NB4 (cell line): ENCODE measurements at regions not wholly inside any gene's neighbourhood (a gene's known extent, or its start where the extent isn't known, plus 50 kb on each side); places are given as distances from the start of the nearest gene placed in this dataset.

Experiments
- CTCF ChIP-seq: IDR thresholded peaks from one replicate; pipeline ENCODE4 v1.5.1; 2012; ENCODE audit warnings: low read depth, low read length
- POLR2A ChIP-seq: IDR thresholded peaks from 2 replicates; pipeline ENCODE4 v1.6.1; 2011; ENCODE audit warnings: mild to moderate bottlenecking; ENCODE audit not compliant: insufficient read length; ENCODE audit errors: extremely low read depth

- TF ChIP-seq CTCF (no peak), POLR2A (no peak)
Observed at GRCh38 chr13:73820285-73820684, 313.9 kb downstream of the KLF12 start.
